GM21529 (cell line): ENCODE measurements at regions not wholly inside any gene's neighbourhood (a gene's known extent, or its start where the extent isn't known, plus 50 kb on each side); places are given as distances from the start of the nearest gene placed in this dataset.
"Not testable (repeated sequence)": the region's sequence is repeated elsewhere in the genome, so short reads cannot be mapped to it uniquely, and the experiment has no call there.

Source experiments
- ATAC-seq: cut with Tn5 transposase; IDR thresholded peaks from one replicate; pipeline ENCODE4 v1.9.1; 2021; ENCODE audit not compliant: unreplicated experiment

DNA sequence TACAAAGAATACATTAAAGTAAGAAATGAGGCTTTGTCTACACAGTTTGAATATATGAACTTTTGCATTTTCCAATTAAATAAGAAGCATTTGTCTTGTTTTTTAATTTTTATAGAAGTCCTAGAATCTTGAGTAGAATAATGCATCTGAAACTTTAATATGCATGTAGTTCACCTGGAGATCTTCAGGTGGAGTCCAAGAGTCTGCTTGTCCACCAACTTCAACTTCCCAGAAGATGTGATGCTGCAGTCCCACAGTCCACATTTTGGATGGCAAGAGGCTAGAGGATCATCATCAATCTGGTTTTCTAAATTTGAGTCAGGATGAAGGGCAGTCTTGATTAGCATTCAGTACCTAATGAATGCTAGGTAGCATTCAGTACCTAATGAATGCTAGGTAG is 357.6 kb upstream of the SOX2 start:
- no peak for ATAC-seq

DNA sequence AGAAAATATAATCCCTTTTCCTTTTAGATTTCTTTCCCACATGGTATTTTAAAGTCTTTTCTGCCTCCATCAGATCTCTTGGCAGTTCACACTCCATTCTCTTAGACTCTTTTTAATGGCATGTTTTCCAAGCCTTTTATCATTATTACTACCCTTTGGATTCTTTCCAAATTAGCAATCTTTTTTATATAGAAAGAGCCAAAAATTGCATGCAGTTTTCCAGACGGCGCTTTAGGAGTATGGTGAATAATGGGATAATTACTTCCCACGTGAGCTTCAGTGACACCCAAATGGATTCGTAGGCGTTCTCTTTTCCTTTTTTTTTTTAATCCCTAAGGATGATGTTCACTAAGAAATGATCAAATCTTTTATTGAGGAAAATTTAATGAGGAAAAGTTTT is 354.8 kb upstream of the DNAJC19 start:
- ATAC-seq, result no peak

DNA sequence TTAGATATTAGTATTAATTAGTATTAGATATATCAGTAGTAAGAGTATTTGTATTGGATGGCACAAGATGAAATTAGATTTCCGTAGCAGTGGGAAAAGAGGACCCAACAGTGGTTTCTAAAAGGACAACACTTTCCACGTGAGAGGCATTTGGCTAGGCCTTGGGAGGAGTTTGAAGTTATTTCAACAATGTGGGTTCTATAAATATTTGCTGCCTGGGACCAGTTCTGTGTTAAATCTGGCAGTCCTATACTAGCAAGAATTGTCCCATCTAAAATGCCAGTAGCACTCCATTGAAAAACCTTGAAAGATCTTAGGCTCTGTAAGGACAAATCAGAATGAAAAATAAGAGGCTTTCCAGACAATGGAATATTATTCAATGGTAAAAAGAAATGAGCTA is 347.1 kb upstream of the DNAJC19 start:
- ATAC-seq, result no peak

DNA sequence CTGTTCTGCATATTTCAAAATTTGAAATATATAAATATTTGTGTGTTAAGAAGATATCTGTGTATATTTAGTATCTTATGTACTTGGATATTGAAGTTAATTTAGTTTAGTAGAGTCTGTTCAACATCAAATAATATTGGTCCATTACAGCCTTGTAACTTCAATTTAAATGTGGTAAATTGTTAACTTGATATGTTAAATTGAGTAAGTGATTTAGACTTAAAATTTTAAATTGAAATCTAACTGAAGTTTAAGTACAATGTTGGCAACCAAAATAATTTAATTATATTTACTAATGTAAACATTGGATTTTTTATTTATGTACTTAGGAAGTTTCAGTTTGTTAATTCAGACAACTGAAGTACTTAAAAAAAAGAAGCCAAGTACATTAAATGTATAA is 343.9 kb upstream of the DNAJC19 start:
- ATAC-seq, result no peak

DNA sequence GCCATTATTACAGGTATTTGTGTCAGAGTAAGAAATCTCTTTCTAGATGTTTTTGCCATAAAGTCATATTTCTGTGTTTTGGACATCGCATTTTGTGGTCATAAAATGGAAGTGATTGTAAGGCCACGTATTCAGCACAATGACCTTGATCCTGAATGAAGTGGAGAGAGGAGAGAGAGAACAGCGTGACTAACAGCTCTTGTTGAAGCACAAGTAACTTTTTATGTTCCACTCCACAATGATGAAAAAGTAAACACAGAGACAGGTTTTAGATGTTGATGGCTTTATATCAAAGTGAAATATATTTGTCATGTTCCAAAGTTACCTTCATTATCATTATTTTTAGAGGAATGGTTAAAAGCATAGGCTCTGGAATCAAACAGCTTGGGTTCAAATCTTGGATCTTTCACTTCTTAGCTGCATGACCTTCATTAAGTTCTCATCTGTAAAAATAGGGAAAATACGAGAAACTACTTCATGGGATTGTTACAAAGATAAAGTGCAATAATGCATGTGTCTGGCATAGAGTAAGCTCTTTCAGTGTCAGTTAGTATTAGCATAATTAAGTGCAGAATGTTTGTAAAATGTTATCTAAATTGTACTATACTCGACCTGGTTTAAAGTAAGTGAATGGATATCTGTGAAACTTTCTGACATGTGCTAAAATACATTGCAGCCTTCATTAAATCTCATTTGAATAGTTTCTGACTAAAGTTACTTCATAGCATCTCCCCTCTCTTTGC is 341.5 kb upstream of the DNAJC19 start:
- ATAC-seq, result no peak

DNA sequence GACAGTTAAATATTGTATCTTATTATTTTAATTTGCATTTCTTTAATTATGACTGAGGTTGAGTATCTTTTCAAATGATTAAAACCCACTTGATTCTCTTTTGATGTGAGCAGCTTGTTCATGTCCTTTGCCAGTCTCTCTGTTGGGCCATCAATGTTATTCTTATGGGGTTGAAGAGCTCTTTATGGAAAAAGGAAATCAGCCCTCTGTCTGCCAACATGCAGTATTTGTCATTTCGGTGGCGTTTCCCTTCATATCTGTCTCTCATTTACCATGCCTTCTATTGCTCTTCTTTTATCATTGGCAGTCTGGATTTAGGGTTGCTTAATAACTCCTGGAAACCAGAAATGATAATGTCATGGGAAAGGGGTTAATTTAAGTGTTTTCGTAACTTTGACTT is 340.7 kb upstream of the DNAJC19 start:
- ATAC-seq, result no peak

DNA sequence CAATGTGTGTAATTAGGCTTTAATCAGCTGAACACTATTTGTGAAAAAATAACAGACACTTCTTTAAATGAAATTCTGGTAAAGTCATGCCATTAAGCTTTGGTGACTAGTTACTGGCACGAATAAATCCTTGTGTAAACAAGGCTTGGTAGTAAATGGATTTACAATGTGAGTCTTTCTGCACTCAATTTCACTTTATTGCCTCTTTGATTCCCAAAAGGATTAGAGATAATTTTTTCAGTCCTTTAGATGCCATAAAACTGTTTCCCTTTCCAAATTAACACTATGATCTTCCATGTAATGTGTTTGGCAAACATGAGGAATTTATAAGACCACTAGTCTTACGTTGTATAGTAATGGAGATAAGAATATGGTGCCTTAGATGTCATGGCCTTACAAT is 339.5 kb upstream of the DNAJC19 start:
- ATAC-seq, result no peak

DNA sequence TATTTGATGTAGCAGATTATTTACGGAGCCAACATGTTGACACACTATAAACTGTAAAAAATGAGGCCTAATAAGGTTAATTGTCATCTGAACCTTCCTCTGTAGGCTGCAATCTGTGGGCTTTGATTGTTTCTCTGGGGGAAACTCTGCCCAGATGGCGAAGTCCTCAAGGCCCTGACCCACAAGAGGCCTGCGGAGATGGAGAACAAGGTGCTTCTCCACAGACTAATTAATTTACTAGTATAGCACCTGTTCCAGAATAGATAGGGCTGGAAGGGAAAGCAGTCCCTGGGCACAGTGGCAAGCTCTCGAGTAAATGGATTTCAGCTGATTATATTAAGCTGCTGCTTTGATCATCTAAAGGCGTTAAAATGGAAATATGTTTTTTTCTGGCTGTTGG is 338.8 kb upstream of the DNAJC19 start:
- no peak for ATAC-seq

DNA sequence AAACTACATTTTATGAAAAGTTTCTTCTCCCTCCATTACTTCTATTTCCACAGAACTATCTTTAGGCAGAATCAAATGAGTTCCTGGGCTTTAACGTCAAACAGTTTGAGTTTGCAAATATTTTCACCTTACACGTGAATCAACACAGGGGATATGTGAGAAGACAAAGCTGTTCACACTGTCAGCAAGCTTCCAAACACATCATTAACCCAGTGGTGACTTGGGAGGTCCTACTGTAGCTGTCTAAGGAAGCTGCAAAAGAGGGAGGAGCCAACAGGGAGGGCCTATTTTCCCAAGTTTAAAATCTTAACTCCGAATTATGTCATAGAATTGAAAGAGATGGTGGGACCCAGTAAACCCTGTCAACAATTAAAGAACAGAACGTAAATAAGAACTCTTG is 337.8 kb upstream of the DNAJC19 start:
- ATAC-seq, result no peak

DNA sequence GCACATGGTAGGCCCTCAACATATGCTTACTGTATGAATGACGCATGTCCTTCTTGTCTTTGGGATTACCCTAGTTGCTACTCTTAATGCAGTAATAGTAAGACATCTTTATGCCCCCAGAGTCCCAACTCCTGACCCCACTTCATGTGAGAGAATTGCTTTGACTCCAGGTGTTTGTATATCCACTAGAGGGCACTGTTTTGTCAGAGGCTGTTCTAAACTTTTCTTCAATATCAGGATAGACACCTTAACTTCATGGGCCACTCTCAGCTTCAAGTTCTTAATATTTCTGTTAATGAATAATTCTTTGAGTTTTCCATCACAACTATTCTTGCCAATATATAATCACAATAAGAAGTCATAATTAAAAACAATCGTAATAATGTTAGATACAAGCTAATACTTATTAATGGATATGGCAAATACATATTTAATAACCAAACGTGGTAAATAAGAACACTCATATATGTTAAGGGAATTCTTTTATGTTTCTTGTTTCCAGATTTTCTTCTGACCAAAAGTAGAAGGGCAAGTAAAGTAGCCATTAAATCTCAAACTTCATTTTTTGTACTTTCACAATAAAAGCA is 337.2 kb upstream of the DNAJC19 start:
- ATAC-seq, result peak; percentile 79

DNA sequence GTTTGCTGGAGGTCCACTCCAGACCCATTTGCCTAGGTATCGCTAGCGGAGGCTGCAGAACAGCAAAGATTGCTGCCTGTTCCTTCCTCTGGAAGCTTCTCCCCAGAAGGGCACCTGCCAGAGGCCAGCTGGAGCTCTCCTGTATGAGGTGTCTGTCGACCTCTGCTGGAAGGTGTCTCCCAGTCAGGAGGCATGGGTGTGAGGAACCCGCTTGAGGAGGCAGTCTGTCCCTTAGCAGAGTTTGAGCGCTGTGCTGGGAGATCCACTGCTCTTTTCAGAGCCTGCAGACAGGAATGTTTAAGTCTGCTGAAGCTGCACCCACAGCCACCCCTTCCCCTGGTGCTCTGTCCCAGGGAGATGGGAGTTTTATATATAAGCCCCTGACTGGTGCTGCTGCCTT is 335.0 kb upstream of the DNAJC19 start:
- not testable (repeated sequence) for ATAC-seq

DNA sequence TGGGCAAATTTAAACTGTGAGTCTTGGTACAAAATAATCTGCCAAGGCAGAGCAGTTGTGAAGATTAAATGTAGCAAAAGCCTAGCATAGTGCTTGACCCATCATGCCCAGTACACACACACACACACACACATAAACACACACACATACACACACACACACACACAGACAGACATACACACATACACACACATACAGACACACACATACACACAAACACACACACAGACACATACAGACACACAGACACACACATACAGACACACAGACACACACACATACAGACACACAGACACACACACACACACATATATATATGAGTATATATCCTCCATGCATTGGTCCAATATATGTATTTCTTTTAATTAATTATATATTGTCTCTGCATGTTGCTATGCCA is 328.8 kb upstream of the DNAJC19 start:
- no peak for ATAC-seq

DNA sequence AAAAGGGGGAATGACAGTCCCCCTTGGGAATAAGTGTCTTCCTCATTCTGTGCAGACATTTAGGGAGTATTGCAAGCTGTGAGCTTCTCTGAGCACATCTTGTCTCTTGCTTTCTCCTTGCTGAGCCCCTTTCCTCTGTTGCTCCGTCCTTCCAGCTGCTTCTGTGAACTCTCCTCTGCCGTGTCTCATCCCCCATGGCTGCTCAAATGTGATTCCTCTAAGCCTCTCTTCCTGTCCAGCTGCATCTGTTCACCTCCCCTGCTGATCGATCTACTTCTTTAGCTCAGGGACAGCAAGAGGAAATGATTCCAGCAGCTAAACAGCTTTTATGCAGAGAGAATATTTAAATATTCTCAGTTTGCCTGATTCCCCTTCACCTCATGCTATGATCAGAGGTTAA is 328.0 kb upstream of the DNAJC19 start:
- ATAC-seq, result no peak

DNA sequence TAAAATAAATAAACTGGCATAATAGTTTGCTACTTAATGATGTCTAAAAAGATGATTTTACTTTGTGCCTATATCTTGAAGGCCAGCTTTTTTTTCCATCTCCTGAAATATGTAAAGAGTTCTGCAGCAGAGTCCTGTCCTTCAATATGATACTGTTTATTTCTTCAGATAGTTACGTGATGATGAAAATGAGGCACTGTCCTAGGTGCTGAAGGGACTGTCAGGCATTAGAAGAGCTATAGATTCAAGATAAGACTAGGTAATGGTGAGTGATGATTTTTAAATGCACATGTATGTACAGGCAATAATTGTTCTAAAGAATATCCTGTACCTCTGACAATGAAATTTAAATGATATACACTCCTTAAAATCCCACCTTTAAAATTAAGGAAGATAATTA is 326.9 kb upstream of the DNAJC19 start:
- ATAC-seq, result no peak

DNA sequence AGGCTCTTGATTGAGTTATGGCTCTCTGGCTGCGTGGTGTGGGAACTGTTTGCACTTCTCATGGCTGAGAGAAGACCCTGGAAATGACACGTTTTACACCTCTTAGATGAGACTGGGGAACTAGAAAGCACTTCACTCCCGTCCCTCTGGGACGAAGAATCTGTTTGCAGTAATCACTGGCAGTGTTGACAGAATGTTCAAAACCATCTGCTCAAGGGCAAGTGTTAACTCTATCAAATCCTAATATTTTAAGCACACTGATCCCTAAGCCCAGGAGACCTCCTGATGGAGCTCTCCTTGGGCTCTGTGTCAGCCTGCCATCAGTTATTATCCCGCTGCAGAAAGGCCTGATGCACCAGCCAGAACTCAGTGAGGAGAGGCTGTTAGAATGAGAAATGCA is 323.8 kb upstream of the DNAJC19 start:
- no peak for ATAC-seq

DNA sequence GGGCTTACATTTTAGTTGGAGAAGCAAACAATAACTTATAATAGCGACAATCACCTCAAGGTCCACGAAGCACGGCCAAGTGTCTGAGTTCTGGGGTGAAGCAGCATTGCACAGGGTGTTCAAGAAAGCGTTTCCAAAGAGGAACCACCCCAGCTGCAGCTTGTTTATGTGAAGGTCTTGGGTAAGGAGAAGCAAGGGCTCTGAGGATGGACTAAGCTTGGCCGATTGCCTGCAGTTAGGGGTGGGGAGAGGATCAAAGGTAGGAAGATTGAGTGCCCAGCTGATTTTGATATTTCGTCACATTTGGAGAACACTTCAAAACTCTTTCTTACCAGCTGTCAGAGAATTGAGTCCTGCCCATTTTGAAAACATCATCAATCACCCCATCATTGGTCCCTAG is 321.6 kb upstream of the DNAJC19 start:
- ATAC-seq, result no peak

DNA sequence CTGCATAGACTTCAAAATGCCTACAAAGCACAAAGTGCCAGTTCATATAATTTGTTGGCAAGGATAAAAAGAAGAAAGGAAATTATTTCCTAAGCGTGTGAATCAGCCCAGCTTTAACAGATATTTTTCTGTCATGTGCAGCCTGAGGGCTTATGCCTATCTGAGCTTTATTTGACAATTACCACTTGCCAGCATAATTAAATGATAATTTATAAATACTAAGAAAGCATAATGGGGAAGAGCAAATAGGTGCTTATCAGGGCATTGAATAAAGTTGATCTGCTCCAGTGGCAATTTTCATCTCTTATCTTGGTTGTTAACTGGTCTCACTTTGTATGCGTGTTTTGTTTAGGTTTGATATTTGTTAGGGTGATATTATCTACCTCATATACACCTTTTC is 313.4 kb upstream of the DNAJC19 start:
- ATAC-seq, result no peak

DNA sequence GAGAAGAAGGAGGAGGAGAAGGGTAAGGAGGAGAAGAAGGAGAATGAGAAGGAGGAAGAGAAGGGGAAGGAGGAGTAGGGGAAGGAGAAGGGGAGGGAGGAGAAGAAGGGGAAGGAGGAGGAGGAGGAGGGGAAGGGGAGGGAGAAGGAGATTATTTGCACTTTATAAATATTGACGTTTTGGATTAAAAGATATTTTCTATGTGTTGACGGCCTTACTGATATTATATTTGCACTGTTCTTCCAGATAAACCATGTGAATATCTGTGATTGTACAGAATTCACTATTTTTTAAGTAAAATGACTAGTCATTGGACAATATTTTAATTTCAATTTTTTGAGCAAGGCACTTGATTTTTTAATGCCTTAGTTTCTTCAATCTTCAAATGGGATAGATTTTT is 310.5 kb upstream of the DNAJC19 start:
- no peak for ATAC-seq

DNA sequence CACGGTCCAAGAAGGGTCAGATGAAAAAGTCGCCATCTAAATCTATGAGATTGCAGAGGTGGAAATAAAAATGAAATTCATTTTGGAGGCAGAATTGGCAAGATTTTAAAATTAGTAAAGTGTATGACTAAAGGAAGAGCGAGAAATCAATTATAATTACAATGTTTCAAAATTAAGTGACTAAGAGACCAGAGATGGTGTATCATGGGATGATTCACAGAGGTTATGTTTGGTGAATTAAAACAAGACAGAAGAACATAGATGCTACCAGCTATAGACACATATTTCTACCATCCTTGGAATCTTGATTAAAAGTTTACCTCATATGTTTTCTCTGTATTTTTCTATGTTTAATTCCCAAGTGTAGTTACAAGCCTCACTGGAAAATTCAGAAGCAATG is 308.9 kb upstream of the DNAJC19 start:
- no peak for ATAC-seq

DNA sequence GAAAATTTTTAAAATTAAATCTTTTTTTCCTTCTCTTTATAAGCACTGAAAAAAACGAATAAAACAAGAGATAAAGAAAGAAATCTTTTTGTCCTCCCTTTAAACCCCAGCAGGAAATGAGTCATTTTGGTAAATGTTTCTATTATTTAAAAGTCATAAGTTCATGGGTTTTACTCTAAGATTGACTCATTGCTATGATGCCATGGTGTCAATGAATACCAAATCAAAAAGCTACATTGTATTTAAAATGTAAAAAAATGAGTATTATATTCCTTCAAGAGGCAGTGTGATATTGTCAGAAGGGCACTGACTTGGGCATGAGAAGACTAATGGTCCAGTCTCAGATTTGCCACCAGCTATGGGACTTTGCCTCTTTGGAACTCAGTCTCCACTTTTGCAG is 303.4 kb upstream of the DNAJC19 start:
- peak; percentile 85 for ATAC-seq

DNA sequence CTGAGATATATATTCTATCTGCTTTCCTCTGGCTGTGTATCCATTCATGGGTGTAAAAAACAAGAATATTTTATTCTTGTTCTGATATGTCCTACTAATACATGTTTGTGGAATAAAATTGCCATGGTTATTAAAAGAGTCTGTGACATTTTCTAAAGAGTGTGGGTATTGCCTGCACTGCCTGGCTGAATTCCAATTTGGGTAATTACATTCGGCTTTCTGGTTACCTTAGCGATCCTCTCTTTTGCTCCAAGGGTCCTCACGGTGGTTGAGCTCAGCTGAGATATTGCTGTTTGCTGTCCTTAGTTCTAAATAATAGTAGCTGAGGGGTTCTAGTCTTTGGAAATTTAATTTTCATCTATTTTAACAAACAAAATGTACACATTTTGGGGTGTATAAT is 301.4 kb upstream of the DNAJC19 start:
- no peak for ATAC-seq

DNA sequence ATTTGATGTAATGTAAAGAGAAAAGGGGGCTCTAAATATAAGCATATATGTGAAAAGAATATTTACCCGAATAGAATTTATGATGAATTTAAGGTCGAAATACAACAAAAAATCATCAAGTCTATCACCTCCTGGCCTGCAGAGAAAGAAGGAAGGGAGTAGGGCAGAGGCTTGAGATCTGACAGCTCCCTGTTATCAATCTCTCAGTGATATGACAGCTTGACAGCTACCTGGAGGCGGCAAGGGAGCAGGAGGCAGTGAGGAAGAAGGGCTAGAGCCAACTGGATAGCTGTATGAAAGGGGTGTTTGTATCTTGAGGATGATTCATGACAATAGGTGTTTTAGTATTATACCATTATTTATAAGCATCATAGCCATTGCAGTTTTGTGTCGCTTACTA is 299.8 kb upstream of the DNAJC19 start:
- no peak for ATAC-seq

DNA sequence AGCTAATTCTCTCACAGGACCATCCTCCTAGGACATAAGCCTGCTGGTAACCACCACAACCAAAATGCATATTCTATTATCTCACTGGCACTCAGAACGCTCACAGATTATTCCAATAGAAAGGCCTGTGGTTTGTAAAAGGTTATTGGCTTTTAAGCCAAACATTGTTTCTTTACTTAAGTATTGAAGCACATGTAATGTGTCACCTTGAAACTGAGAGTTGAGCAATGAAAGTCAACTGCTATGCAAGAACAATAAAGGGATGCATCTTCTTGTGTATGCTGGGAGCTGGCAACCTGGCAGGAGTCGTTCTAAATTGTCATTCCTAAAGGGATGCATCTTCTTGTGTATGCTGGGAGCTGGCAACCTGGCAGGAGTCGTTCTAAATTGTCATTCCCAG is 298.6 kb upstream of the DNAJC19 start:
- ATAC-seq, result no peak
